Nephron (organoid): ENCODE measurements at regions not wholly inside any gene's neighbourhood (a gene's known extent, or its start where the extent isn't known, plus 50 kb on each side); places are given as distances from the start of the nearest gene placed in this dataset.

ENCODE experiments used
- H3K27ac Mint-ChIP-seq, 3 experiments: 2 replicates each; pipeline ENCODE4 v1.8.0; 2020; ENCODE audit warnings: mixed read lengths in 3 of 3, mild to moderate bottlenecking in 2 of 3, moderate library complexity in 1 of 3
- H3K27me3 Mint-ChIP-seq: 2 replicates; pipeline ENCODE4 v1.8.0; 2021; ENCODE audit warnings: low read depth, mild to moderate bottlenecking, moderate library complexity, mixed read lengths
- H3K36me3 Mint-ChIP-seq: 2 replicates; pipeline ENCODE4 v1.8.0; 2020; ENCODE audit warnings: low read depth, mixed read lengths
- H3K4me1 Mint-ChIP-seq: 2 replicates; pipeline ENCODE4 v1.8.0; 2020; ENCODE audit warnings: mixed read lengths
- H3K4me3 Mint-ChIP-seq, 3 experiments: 2 replicates each; pipeline ENCODE4 v1.8.0; 2020; ENCODE audit warnings: mild to moderate bottlenecking in 3 of 3, mixed read lengths in 3 of 3, moderate library complexity in 2 of 3
- H3K9me3 Mint-ChIP-seq: 2 replicates; pipeline ENCODE4 v1.8.0; 2020; ENCODE audit warnings: mixed read lengths
- CTCF ChIP-seq, 3 experiments: fragments of 200-600 bp; sonication (generic); IDR thresholded peaks; one replicate each; pipeline ENCODE4 v1.5.0; 2021; ENCODE audit warnings: antibody characterized with exemption in 3 of 3; ENCODE audit not compliant: unreplicated experiment in 3 of 3

GRCh38 chrX:45591650-45592049 is 391.0 kb upstream of the DIPK2B start:
- Mint-ChIP-seq H3K4me3 (no peak overlapping the region), H3K4me1 (no peaks in the 10 kb centered on the region), H3K36me3 (no peaks in the 10 kb centered on the region), H3K27ac (no peak overlapping the region), H3K27me3 (no peaks in the 10 kb centered on the region), H3K9me3 (peaks cover 23% of the 10 kb centered on the region)
- TF ChIP-seq CTCF (IDR thresholded peaks at IDR 0.05; ENCODE audit: unreplicated experiment in 3 of 3) = no peak

GRCh38 chrX:45584717-45585116 is 384.0 kb upstream of the DIPK2B start:
- no peak for TF ChIP-seq CTCF (IDR thresholded peaks at IDR 0.05; ENCODE audit: unreplicated experiment in 3 of 3)
- H3K9me3 Mint-ChIP-seq = peaks cover 29% of the 10 kb centered on the region
- no peak overlapping the region for H3K4me3 Mint-ChIP-seq
- H3K4me1 Mint-ChIP-seq = no peaks in the 10 kb centered on the region
- H3K36me3 Mint-ChIP-seq = no peaks in the 10 kb centered on the region
- no peak overlapping the region for H3K27ac Mint-ChIP-seq
- H3K27me3 Mint-ChIP-seq = no peaks in the 10 kb centered on the region

GRCh38 chrX:45577361-45577760 is 376.7 kb upstream of the DIPK2B start:
- Mint-ChIP-seq H3K27me3 (no peaks in the 10 kb centered on the region), H3K27ac (no peak overlapping the region), H3K4me3 (no peak overlapping the region), H3K36me3 (no peaks in the 10 kb centered on the region), H3K4me1 (no peaks in the 10 kb centered on the region), H3K9me3 (peaks cover 28% of the 10 kb centered on the region)
- TF ChIP-seq CTCF (IDR thresholded peaks at IDR 0.05; ENCODE audit: unreplicated experiment in 3 of 3) = no peak

- Mint-ChIP-seq H3K4me1 (no peaks in the 10 kb centered on the region), H3K27me3 (no peaks in the 10 kb centered on the region)
- TF ChIP-seq CTCF (IDR thresholded peaks at IDR 0.05; ENCODE audit: unreplicated experiment in 3 of 3) = no peak
These were observed 370.8 kb upstream of the DIPK2B start for GRCh38 chrX:45571453-45571852.

GRCh38 chrX:45566456-45566855 is 365.8 kb upstream of the DIPK2B start:
- H3K4me1 Mint-ChIP-seq = no peaks in the 10 kb centered on the region
- no peaks in the 10 kb centered on the region for H3K36me3 Mint-ChIP-seq
- H3K27me3 Mint-ChIP-seq = no peaks in the 10 kb centered on the region
- H3K27ac Mint-ChIP-seq = no peak overlapping the region
- no peak overlapping the region for H3K4me3 Mint-ChIP-seq
- no peak for TF ChIP-seq CTCF (IDR thresholded peaks at IDR 0.05; ENCODE audit: unreplicated experiment in 3 of 3)
- no peaks in the 10 kb centered on the region for H3K9me3 Mint-ChIP-seq

More at GRCh38 chrX:45571453-45571852, 370.8 kb upstream of the DIPK2B start:
- H3K27ac Mint-ChIP-seq = no peak overlapping the region
- H3K36me3 Mint-ChIP-seq = no peaks in the 10 kb centered on the region
- H3K9me3 Mint-ChIP-seq = no peaks in the 10 kb centered on the region
- no peak overlapping the region for H3K4me3 Mint-ChIP-seq

GRCh38 chrX:45557387-45557786 is 356.7 kb upstream of the DIPK2B start:
- Mint-ChIP-seq H3K9me3 (peaks cover 6% of the 10 kb centered on the region), H3K4me1 (no peaks in the 10 kb centered on the region), H3K27me3 (no peaks in the 10 kb centered on the region), H3K36me3 (no peaks in the 10 kb centered on the region), H3K4me3 (no peak overlapping the region), H3K27ac (no peak overlapping the region)
- no peak for TF ChIP-seq CTCF (IDR thresholded peaks at IDR 0.05; ENCODE audit: unreplicated experiment in 3 of 3)
